GM13977 (cell line): ENCODE measurements at regions not wholly inside any gene's neighbourhood (a gene's known extent, or its start where the extent isn't known, plus 50 kb on each side); places are given as distances from the start of the nearest gene placed in this dataset.
"Not testable (repeated sequence)": the region's sequence is repeated elsewhere in the genome, so short reads cannot be mapped to it uniquely, and the experiment has no call there.

ENCODE experiments used
- DNase-seq: peaks from one replicate; pipeline ENCODE4 v3.0.0; 2012; ENCODE audit warnings: low spot score
- CTCF ChIP-seq: IDR thresholded peaks from 2 replicates; pipeline ENCODE4 v1.5.1; 2012; ENCODE audit warnings: mild to moderate bottlenecking, control low read depth; ENCODE audit not compliant: insufficient read depth; ENCODE audit errors: extremely low read depth, missing control alignments
- in situ Hi-C: fragments of 300-500 bp; cut with MboI; formaldehyde crosslinking; loops from one replicate; pipeline ENCODE4 v1.12.0; 2022; ENCODE audit warnings: low sequenced_read_pairs, low pct_unique_long_range_greater_than_20kb, mixed read lengths, inconsistent platforms; ENCODE audit not compliant: unreplicated experiment

- no peak for TF ChIP-seq CTCF
- in situ Hi-C loops, result no loop called here
- DNase-seq, result no peak
Observed at GRCh38 chrX:144616317-144616716, 631.0 kb upstream of the SPANXN1 start.

GRCh38 chrX:144627947-144628346 lies 619.4 kb upstream of the SPANXN1 start:
- TF ChIP-seq CTCF, result no peak
- in situ Hi-C loops, result no loop called here
- no peak for DNase-seq

GRCh38 chrX:144634451-144634850 lies 612.9 kb upstream of the SPANXN1 start:
- DNase-seq, in situ Hi-C loops: not testable (repeated sequence)

DNA sequence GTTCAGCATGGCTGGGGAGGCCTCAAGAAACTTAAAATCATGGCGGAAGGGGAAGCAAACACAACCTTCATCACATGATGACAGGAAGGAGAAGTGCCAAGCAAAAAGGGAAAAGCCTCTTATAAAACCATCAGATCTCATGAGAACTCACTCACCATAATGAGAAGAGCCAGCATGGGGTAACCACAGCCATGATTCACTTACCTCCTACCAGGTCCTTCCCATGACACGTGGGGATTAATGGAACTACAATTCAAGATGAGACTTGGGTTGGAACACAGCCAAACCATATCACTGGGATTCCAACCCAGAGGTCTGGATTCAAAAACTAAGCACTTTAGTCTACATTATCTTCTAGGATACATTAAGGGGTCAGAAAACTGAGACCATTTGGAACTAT lies 609.6 kb upstream of the SPANXN1 start:
- in situ Hi-C loops, result no loop called here
- TF ChIP-seq CTCF, result no peak
- DNase-seq, result no peak

- in situ Hi-C loops, result no loop called here
- DNase-seq, result no peak
- no peak for TF ChIP-seq CTCF
Observed at GRCh38 chrX:144648788-144649187, 598.5 kb upstream of the SPANXN1 start.

DNA sequence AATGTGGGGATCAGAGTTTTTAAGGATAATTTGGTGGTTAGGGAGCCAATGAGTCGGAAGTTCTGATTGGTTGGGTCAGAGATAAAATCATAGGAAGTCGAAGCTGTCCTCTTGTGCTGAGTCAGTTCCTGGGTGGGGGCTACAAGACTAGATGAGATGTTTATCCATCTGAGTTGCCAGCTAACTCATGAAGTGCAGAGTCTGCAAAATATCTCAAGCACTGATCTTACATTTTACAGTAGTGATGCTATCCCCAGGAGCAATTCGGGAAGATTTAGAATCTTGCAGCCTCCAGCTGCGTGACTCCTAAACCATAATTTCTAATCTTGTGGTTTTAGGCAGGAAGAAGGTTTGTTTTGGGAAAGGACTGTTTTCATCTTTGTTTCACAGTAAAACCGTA lies 565.8 kb upstream of the SPANXN1 start:
- DNase-seq, result no peak
- in situ Hi-C loops, result no loop called here
- no peak for TF ChIP-seq CTCF

- in situ Hi-C loops, result no loop called here
- TF ChIP-seq CTCF, result no peak
- no peak for DNase-seq
Observed at GRCh38 chrX:144683247-144683646, 564.1 kb upstream of the SPANXN1 start.
